ENCODE measurements at regions not wholly inside any gene's neighbourhood (a gene's known extent, or its start where the extent isn't known, plus 50 kb on each side); places are given as distances from the start of the nearest gene placed in this dataset.
"Not testable (repeated sequence)": the region's sequence is repeated elsewhere in the genome, so short reads cannot be mapped to it uniquely, and the experiment has no call there.

GRCh38 chr3:35924070-35924469 is 284.7 kb downstream of the ARPP21 start:
- TF ChIP-seq, protein P1, sequence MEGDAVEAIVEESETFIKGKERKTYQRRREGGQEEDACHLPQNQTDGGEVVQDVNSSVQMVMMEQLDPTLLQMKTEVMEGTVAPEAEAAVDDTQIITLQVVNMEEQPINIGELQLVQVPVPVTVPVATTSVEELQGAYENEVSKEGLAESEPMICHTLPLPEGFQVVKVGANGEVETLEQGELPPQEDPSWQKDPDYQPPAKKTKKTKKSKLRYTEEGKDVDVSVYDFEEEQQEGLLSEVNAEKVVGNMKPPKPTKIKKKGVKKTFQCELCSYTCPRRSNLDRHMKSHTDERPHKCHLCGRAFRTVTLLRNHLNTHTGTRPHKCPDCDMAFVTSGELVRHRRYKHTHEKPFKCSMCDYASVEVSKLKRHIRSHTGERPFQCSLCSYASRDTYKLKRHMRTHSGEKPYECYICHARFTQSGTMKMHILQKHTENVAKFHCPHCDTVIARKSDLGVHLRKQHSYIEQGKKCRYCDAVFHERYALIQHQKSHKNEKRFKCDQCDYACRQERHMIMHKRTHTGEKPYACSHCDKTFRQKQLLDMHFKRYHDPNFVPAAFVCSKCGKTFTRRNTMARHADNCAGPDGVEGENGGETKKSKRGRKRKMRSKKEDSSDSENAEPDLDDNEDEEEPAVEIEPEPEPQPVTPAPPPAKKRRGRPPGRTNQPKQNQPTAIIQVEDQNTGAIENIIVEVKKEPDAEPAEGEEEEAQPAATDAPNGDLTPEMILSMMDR (IDR thresholded peaks at IDR 0.05; ENCODE audit: low read depth, low read length) = peak; percentile 35
- TF ChIP-seq POLR2A (IDR thresholded peaks at IDR 0.05; ENCODE audit: extremely low read depth, insufficient read length); MYC (IDR thresholded peaks at IDR 0.05; ENCODE audit: low read depth, low read length): not testable (repeated sequence)
- TF ChIP-seq, protein P2, sequence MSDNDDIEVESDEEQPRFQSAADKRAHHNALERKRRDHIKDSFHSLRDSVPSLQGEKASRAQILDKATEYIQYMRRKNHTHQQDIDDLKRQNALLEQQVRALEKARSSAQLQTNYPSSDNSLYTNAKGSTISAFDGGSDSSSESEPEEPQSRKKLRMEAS (IDR thresholded peaks at IDR 0.05; ENCODE audit: low read depth, low read length) = not testable (repeated sequence)
